Pancreas (tissue), 10 donors: ENCODE measurements at regions not wholly inside any gene's neighbourhood (a gene's known extent, or its start where the extent isn't known, plus 50 kb on each side); places are given as distances from the start of the nearest gene placed in this dataset.
"Not testable (repeated sequence)": the region's sequence is repeated elsewhere in the genome, so short reads cannot be mapped to it uniquely, and the experiment has no call there.

Source experiments
- ATAC-seq, 4 donors: fragments of 200-7000 bp; cut with Tn5 transposase; one replicate each; pipeline versions ENCODE4 v1.8.0 to v1.9.1; 2020; ENCODE audit warnings: mild to moderate bottlenecking in 4 of 4, moderate library complexity in 4 of 4
- DNase-seq, 6 donors: peaks; one replicate each; pipeline ENCODE4 v3.0.0-alpha.2; 2020
- FAIRE-seq: peaks from 2 replicates; lab custom pipeline; 2012; peaks lifted over from hg19 to GRCh38; lab: Jason Lieb, UNC
- H3K27ac ChIP-seq, 4 donors: fragments of 200-600 bp; sonication (generic); 1 replicate in 3 of 4; 2 replicates in 1 of 4; pipeline versions ENCODE4 v1.5.0 to v1.8.0; 2020
- H3K27me3 ChIP-seq, 4 donors: fragments of 200-600 bp; one replicate each; pipeline ENCODE4 v1.8.0; 2021
- H3K36me3 ChIP-seq, 3 donors: fragments of 200-600 bp; sonication (generic) in 1 of 3; one replicate each; pipeline versions ENCODE4 v1.5.0 to v1.8.0; 2020 to 2021
- H3K4me1 ChIP-seq, 3 donors: fragments of 200-600 bp; one replicate each; pipeline ENCODE4 v1.8.0; 2021
- H3K4me3 ChIP-seq, 4 donors: fragments of 200-600 bp; sonication (generic) in 2 of 4; one replicate each; pipeline versions ENCODE4 v1.5.0 to v1.8.0; 2020 to 2021
- H3K9me3 ChIP-seq, 4 donors: fragments of 200-600 bp; one replicate each; pipeline ENCODE4 v1.8.0; 2021
- WGBS, 2 donors: extraction: QIAGEN DNeasy Blood & Tissue Kit; methylation state at CpG; one replicate each; pipeline ENCODE4 v1.1.7; 2013; 5-methylcytosine and 5-hydroxymethylcytosine counted together
- intact Hi-C, 3 donors: fragments of 100-400 bp; cut with DNase I; formaldehyde crosslinking; loops; one replicate each; pipeline versions ENCODE4 v1.11.1 to v1.14.2; 2022
- TF ChIP-seq, protein P1 (sequence below), 4 donors: fragments of 200-600 bp; sonication (generic) in 3 of 4; IDR thresholded peaks; one replicate each; pipeline versions ENCODE4 v1.5.0 to v1.8.0; 2021; ENCODE audit warnings: antibody characterized with exemption in 4 of 4
- donor health status: healthy with polysubstance abuse.
- donor health status: DM: no; HTN: no; CAD: no; lungs with moderate emphysema.
- donor health status: DM: no; HTN: no; CAD: no.
- donor health status: control.
- donor health status: control.
- donor health status: Bipolar disorder and iron deficiency.
- donor health status: DM: yes; HTN: yes; CAD: no.
- donor health status: DM: no; HTN: no; CAD: no.
- donor health status: DM: no; HTN: no; CAD: no.
- donor health status: DM: yes; HTN: yes; CAD: no.

GRCh38 chr6:1475174-1475573 is 85.8 kb downstream of the FOXF2 start:
- H3K27me3 ChIP-seq: no peaks in the 10 kb centered on the region
- intact Hi-C loops: no loop called here
- ATAC-seq: no peak
- no peaks in the 10 kb centered on the region for H3K36me3 ChIP-seq
- DNase-seq: no peak
- WGBS, 2 donors: 69 to 77% methylated on average over 1 of the region's 1 CpG
- no peaks in the 10 kb centered on the region for H3K9me3 ChIP-seq
- no peak for FAIRE-seq
- no peaks in the 10 kb centered on the region for H3K4me1 ChIP-seq
- TF ChIP-seq, protein P1, sequence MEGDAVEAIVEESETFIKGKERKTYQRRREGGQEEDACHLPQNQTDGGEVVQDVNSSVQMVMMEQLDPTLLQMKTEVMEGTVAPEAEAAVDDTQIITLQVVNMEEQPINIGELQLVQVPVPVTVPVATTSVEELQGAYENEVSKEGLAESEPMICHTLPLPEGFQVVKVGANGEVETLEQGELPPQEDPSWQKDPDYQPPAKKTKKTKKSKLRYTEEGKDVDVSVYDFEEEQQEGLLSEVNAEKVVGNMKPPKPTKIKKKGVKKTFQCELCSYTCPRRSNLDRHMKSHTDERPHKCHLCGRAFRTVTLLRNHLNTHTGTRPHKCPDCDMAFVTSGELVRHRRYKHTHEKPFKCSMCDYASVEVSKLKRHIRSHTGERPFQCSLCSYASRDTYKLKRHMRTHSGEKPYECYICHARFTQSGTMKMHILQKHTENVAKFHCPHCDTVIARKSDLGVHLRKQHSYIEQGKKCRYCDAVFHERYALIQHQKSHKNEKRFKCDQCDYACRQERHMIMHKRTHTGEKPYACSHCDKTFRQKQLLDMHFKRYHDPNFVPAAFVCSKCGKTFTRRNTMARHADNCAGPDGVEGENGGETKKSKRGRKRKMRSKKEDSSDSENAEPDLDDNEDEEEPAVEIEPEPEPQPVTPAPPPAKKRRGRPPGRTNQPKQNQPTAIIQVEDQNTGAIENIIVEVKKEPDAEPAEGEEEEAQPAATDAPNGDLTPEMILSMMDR (IDR thresholded peaks at IDR 0.05): no peak
- H3K4me3 ChIP-seq: no peak overlapping the region
- H3K27ac ChIP-seq: no peak overlapping the region

GRCh38 chr6:1477432-1478090 is 88.2 kb downstream of the FOXF2 start:
- intact Hi-C loops: no loop called here
- no peaks in the 10 kb centered on the region for H3K36me3 ChIP-seq
- FAIRE-seq (no peak), ATAC-seq (no peak), DNase-seq (no peak)
- no peak overlapping the region for H3K27ac ChIP-seq
- H3K27me3 ChIP-seq: no peaks in the 10 kb centered on the region
- TF ChIP-seq, protein P1 (IDR thresholded peaks at IDR 0.05): no peak
- WGBS, 2 donors: 67 to 71% methylated on average over 11 of the region's 11 CpGs
- H3K4me1 ChIP-seq: no peaks in the 10 kb centered on the region
- no peak overlapping the region for H3K4me3 ChIP-seq
- no peaks in the 10 kb centered on the region for H3K9me3 ChIP-seq

GRCh38 chr6:1478163-1478826 is 88.9 kb downstream of the FOXF2 start:
- ATAC-seq, intact Hi-C loops, H3K9me3 ChIP-seq, DNase-seq, H3K27me3 ChIP-seq, H3K4me3 ChIP-seq, FAIRE-seq, H3K4me1 ChIP-seq, H3K27ac ChIP-seq, H3K36me3 ChIP-seq: not testable (repeated sequence)
- 68 to 73% methylated on average over 4 of the region's 4 CpGs for WGBS, 2 donors

DNA sequence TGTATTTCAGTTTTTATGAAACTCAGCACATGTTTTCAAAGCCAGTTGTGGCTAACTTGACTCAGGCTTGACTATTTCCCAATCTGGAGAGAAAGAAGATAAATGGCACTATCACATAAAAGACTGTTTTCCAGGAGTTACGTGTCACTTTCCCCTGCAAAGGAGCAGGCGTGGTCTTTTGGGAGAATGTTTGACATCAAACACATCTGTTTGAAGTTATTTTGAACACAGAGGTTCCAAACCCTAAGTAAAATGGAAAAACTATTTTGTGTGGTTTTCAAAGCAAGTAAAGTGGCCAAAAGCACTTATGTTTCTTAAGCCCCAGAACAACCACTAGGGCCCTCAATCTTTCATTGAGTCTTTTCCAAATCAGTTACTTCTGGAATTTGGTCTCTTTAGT is 89.7 kb downstream of the FOXF2 start:
- Histone ChIP-seq H3K9me3 (no peaks in the 10 kb centered on the region), H3K27ac (no peak overlapping the region), H3K27me3 (no peaks in the 10 kb centered on the region), H3K4me1 (no peaks in the 10 kb centered on the region), H3K36me3 (no peaks in the 10 kb centered on the region), H3K4me3 (no peak overlapping the region)
- intact Hi-C loops: no loop called here
- DNase-seq (no peak), ATAC-seq (peak in 3 of 4 donors; percentile 17 to 30 (median 22)), FAIRE-seq (no peak)
- TF ChIP-seq, protein P1 (IDR thresholded peaks at IDR 0.05): no peak
- 60 to 64% methylated on average over 2 of the region's 2 CpGs for WGBS, 2 donors

DNA sequence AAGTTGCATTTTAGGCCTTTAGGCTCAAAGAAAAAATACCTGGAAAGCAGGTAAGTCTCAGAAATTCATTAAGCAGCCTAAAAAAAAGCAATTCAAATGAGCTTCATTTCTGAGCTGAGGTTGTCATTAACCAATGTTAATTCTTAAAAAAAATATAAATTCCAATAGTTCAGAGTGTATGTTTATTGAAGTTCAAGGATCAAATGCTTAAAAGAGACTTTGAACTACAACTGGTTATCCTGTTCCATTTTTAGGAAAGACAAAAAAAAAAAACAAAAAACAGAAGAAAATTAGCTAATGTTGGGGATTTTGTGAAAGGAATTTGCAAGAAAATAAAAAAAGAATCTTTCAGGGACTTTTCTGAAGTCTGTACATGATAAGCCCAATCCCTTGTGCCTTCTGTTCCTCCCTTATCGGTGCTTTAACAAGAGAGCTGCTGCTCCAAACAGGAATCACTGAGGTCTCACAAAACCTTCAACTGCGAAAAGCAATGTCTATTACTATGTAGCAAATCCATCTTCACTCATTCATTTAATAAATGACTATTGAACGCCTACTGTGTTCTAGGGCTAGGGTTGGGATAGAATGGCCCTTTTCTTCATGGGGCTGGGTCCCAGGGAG is 90.3 kb downstream of the FOXF2 start:
- Histone ChIP-seq H3K27ac (no peak overlapping the region), H3K9me3 (no peaks in the 10 kb centered on the region), H3K27me3 (no peaks in the 10 kb centered on the region), H3K4me1 (no peaks in the 10 kb centered on the region), H3K36me3 (no peaks in the 10 kb centered on the region), H3K4me3 (no peak overlapping the region)
- no peak for FAIRE-seq
- TF ChIP-seq, protein P1 (IDR thresholded peaks at IDR 0.05): no peak
- WGBS, 2 donors: 60 to 89% methylated on average over 3 of the region's 3 CpGs
- intact Hi-C loops: no loop called here
- no peak for DNase-seq
- no peak for ATAC-seq
